ENCODE measurements at regions not wholly inside any gene's neighbourhood (a gene's known extent, or its start where the extent isn't known, plus 50 kb on each side); places are given as distances from the start of the nearest gene placed in this dataset.

DNA sequence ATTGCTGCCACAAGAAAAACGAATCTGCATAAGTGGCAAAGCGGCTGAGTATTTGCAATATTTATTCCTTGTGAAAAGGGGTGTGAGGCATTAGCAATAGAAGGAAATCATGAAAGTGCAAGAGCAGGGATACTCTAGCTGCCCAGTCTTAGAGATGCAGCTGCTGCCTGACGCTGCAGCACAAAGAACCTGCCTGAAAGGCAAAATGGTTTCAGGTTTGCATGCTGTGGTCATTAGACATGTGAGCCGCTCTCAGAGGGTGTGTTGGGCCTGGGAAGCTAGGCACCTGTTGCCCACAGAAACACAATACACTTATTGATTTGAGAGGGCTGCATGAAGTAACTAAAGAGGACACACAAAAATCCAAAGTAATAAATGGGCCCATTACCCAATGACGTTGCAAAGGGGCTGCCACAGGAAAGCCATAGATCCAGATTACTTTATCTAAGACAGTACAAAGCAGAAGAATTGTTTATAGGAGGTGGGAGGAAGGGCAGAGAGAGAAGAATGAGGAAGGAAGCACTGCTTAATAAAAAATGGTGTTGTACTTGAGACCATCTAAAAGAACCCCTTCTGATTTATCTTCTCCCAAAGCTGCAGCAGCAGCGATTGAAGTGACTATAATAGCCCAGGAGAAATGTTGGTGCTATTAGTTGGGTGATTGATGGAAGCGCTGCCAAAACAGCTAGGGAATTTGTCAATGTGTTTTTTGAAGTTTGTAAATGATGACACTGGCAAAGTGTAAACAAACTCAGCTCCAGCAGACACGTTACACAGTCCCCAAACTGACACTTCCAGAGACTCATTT lies 492.4 kb upstream of the ACVR2A start:
- TF ChIP-seq, protein P1, sequence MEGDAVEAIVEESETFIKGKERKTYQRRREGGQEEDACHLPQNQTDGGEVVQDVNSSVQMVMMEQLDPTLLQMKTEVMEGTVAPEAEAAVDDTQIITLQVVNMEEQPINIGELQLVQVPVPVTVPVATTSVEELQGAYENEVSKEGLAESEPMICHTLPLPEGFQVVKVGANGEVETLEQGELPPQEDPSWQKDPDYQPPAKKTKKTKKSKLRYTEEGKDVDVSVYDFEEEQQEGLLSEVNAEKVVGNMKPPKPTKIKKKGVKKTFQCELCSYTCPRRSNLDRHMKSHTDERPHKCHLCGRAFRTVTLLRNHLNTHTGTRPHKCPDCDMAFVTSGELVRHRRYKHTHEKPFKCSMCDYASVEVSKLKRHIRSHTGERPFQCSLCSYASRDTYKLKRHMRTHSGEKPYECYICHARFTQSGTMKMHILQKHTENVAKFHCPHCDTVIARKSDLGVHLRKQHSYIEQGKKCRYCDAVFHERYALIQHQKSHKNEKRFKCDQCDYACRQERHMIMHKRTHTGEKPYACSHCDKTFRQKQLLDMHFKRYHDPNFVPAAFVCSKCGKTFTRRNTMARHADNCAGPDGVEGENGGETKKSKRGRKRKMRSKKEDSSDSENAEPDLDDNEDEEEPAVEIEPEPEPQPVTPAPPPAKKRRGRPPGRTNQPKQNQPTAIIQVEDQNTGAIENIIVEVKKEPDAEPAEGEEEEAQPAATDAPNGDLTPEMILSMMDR (IDR thresholded peaks at IDR 0.05), result no peak
- TF ChIP-seq EP300 (IDR thresholded peaks at IDR 0.05), result no peak
